OCI-LY1 (cell line): ENCODE measurements at regions not wholly inside any gene's neighbourhood (a gene's known extent, or its start where the extent isn't known, plus 50 kb on each side); places are given as distances from the start of the nearest gene placed in this dataset.

Experiments used
- H2AFZ ChIP-seq: fragments of 200-600 bp; sonication (generic), shearing (Covaris generic); 2 replicates; pipeline ENCODE4 v1.6.0; 2014; ENCODE audit warnings: antibody characterized with exemption, mild to moderate bottlenecking, low read length
- H3F3A ChIP-seq: fragments of 200-600 bp; sonication (generic), shearing (Covaris generic); 2 replicates; pipeline ENCODE4 v1.6.0; 2014; ENCODE audit warnings: mild to moderate bottlenecking, antibody characterized with exemption, low read length, moderate library complexity; ENCODE audit not compliant: insufficient read depth
- H3K27ac ChIP-seq: fragments of 200-600 bp; sonication (generic); 2 replicates; pipeline ENCODE4 v1.5.1; 2014; ENCODE audit warnings: low read length, mixed run types, mild to moderate bottlenecking, low read depth; ENCODE audit not compliant: poor library complexity, severe bottlenecking
- H3K27me3 ChIP-seq: fragments of 200-600 bp; sonication (generic); 2 replicates; pipeline ENCODE4 v1.6.0; 2014; ENCODE audit warnings: antibody characterized with exemption, mild to moderate bottlenecking, low read length, moderate library complexity; ENCODE audit not compliant: insufficient read depth
- H3K36me3 ChIP-seq: fragments of 200-600 bp; sonication (generic); 2 replicates; pipeline ENCODE4 v1.6.1; 2014; ENCODE audit warnings: mild to moderate bottlenecking, antibody characterized with exemption, low read length, moderate library complexity, mixed read lengths; ENCODE audit not compliant: insufficient read depth
- H3K4me1 ChIP-seq: fragments of 200-600 bp; sonication (generic); 2 replicates; pipeline ENCODE4 v1.5.1; 2014; ENCODE audit warnings: mild to moderate bottlenecking, low read length, moderate library complexity; ENCODE audit not compliant: insufficient read depth, severe bottlenecking
- H3K4me2 ChIP-seq: fragments of 200-600 bp; sonication (generic), shearing (Covaris generic); 2 replicates; pipeline ENCODE4 v1.6.1; 2014; ENCODE audit warnings: low read length
- H3K4me3 ChIP-seq: fragments of 200-600 bp; sonication (generic); 2 replicates; pipeline ENCODE4 v1.5.1; 2014; ENCODE audit warnings: low read length, low read depth, mild to moderate bottlenecking, mixed read lengths; ENCODE audit not compliant: poor library complexity, severe bottlenecking
- H3K79me2 ChIP-seq: fragments of 200-600 bp; shearing (Covaris generic); 2 replicates; pipeline ENCODE4 v1.6.1; 2016; ENCODE audit warnings: mixed run types, low read length, mixed read lengths; ENCODE audit not compliant: insufficient read depth
- H3K9ac ChIP-seq: fragments of 200-600 bp; sonication (generic), shearing (Covaris generic); 2 replicates; pipeline ENCODE4 v1.6.1; 2014; ENCODE audit warnings: mild to moderate bottlenecking, low read length, mixed read lengths
- H3K9me2 ChIP-seq: fragments of 200-600 bp; sonication (generic), shearing (Covaris generic); 2 replicates; pipeline ENCODE4 v1.6.1; 2014; ENCODE audit warnings: low read depth, mild to moderate bottlenecking, low read length, mixed read lengths
- H3K9me3 ChIP-seq: fragments of 200-600 bp; shearing (Covaris generic); 2 replicates; pipeline ENCODE4 v1.6.1; 2014; ENCODE audit warnings: low read length, mixed read lengths
- H4K20me1 ChIP-seq: fragments of 200-600 bp; sonication (generic), shearing (Covaris generic); 2 replicates; pipeline ENCODE4 v1.6.0; 2016; ENCODE audit warnings: mild to moderate bottlenecking, low read length; ENCODE audit not compliant: insufficient read depth
- CTCF ChIP-seq: fragments of 200-600 bp; sonication (generic), shearing (Covaris generic); IDR thresholded peaks from 2 replicates; pipeline ENCODE4 v1.5.1; 2017; ENCODE audit warnings: mild to moderate bottlenecking, antibody characterized with exemption, low read length, moderate library complexity, mixed read lengths
- EZH2 ChIP-seq: fragments of 200-600 bp; sonication (generic), shearing (Covaris generic); IDR thresholded peaks from 2 replicates; pipeline ENCODE4 v1.8.0; 2017; ENCODE audit warnings: borderline replicate concordance, mixed run types, mild to moderate bottlenecking, antibody characterized with exemption, low read length, moderate library complexity, mixed read lengths

GRCh38 chr5:61815339-61815738, 483.3 kb downstream of the ZSWIM6 start:
- Histone ChIP-seq H3K4me3 (no peak overlapping the region), H3K9ac (no peak overlapping the region), H3K4me2 (no peak overlapping the region), H3K4me1 (no peaks in the 10 kb centered on the region), H3K9me2 (no peaks in the 10 kb centered on the region), H3K36me3 (no peaks in the 10 kb centered on the region), H2AFZ (no peak overlapping the region), H4K20me1 (no peaks in the 10 kb centered on the region), H3K9me3 (no peaks in the 10 kb centered on the region), H3K27me3 (no peaks in the 10 kb centered on the region), H3K79me2 (no peaks in the 10 kb centered on the region), H3K27ac (no peak overlapping the region), H3F3A (no peaks in the 10 kb centered on the region)
- TF ChIP-seq EZH2 (no peak), CTCF (no peak)

- H3K79me2 ChIP-seq, result no peaks in the 10 kb centered on the region
- no peak overlapping the region for H3K27ac ChIP-seq
- no peak overlapping the region for H2AFZ ChIP-seq
- no peak overlapping the region for H3K9ac ChIP-seq
- H3K36me3 ChIP-seq, result no peaks in the 10 kb centered on the region
- H3K27me3 ChIP-seq, result no peaks in the 10 kb centered on the region
- H3K4me2 ChIP-seq, result no peak overlapping the region
- TF ChIP-seq CTCF (no peak), EZH2 (no peak)
- no peaks in the 10 kb centered on the region for H3F3A ChIP-seq
- H3K9me2 ChIP-seq, result no peaks in the 10 kb centered on the region
- H3K4me3 ChIP-seq, result no peak overlapping the region
- no peaks in the 10 kb centered on the region for H3K4me1 ChIP-seq
- H4K20me1 ChIP-seq, result no peaks in the 10 kb centered on the region
- no peaks in the 10 kb centered on the region for H3K9me3 ChIP-seq
Observed at GRCh38 chr5:61816146-61816545, 484.1 kb downstream of the ZSWIM6 start.

- Histone ChIP-seq H3K9me3 (no peaks in the 10 kb centered on the region), H2AFZ (no peak overlapping the region), H3F3A (no peaks in the 10 kb centered on the region), H3K9me2 (no peaks in the 10 kb centered on the region), H3K27ac (no peak overlapping the region), H3K27me3 (no peaks in the 10 kb centered on the region), H3K4me3 (no peak overlapping the region), H4K20me1 (no peaks in the 10 kb centered on the region), H3K4me2 (no peak overlapping the region), H3K79me2 (no peaks in the 10 kb centered on the region), H3K9ac (no peak overlapping the region), H3K36me3 (no peaks in the 10 kb centered on the region), H3K4me1 (no peaks in the 10 kb centered on the region)
- TF ChIP-seq CTCF (no peak), EZH2 (no peak)
Observed at GRCh38 chr5:61816585-61817450, 484.8 kb downstream of the ZSWIM6 start.
